ENCODE measurements at regions not wholly inside any gene's neighbourhood (a gene's known extent, or its start where the extent isn't known, plus 50 kb on each side); places are given as distances from the start of the nearest gene placed in this dataset.

GRCh38 chr3:194069421-194070219 is 66.3 kb upstream of the HES1 start:
- peak overlapping the region; percentile 65 for H3K4me3 ChIP-seq (ENCODE audit: low read depth, low read length)

GRCh38 chr3:194070220-194070633 is 65.7 kb upstream of the HES1 start:
- Histone ChIP-seq H3K27ac (peak overlapping the region; percentile 91), H2AFZ (peak overlapping the region; percentile 97), H3K4me1 (peaks cover 11% of the 10 kb centered on the region), H3K9ac (peak overlapping the region; percentile 17), H3K79me2 (no peaks in the 10 kb centered on the region), H3K27me3 (ENCODE audit: control insufficient read depth, insufficient read depth, low read length) (no peaks in the 10 kb centered on the region), H3K9me3 (ENCODE audit: control insufficient read depth, low read length) (no peaks in the 10 kb centered on the region), H3K36me3 (ENCODE audit: control insufficient read depth, insufficient read depth, low read length) (no peaks in the 10 kb centered on the region), H3K4me2 (ENCODE audit: low read length) (peak overlapping the region; percentile 76), H3K4me3 (ENCODE audit: low read depth, low read length) (peak overlapping the region; percentile 65)
- no peak for TF ChIP-seq CTCF (IDR thresholded peaks at IDR 0.05)

More at GRCh38 chr3:194069421-194070219, 66.3 kb upstream of the HES1 start:
- Histone ChIP-seq H3K79me2 (no peaks in the 10 kb centered on the region), H3K9me3 (ENCODE audit: control insufficient read depth, low read length) (no peaks in the 10 kb centered on the region), H3K36me3 (ENCODE audit: control insufficient read depth, insufficient read depth, low read length) (no peaks in the 10 kb centered on the region), H3K9ac (no peak overlapping the region), H3K27ac (no peak overlapping the region), H2AFZ (no peak overlapping the region), H3K4me1 (peaks cover 11% of the 10 kb centered on the region), H3K4me2 (ENCODE audit: low read length) (peak overlapping the region; percentile 76), H3K27me3 (ENCODE audit: control insufficient read depth, insufficient read depth, low read length) (no peaks in the 10 kb centered on the region)
- TF ChIP-seq CTCF (IDR thresholded peaks at IDR 0.05): no peak

- Histone ChIP-seq H3K36me3 (ENCODE audit: control insufficient read depth, insufficient read depth, low read length) (no peaks in the 10 kb centered on the region), H3K79me2 (no peaks in the 10 kb centered on the region), H3K4me3 (ENCODE audit: low read depth, low read length) (peak overlapping the region; percentile 65), H3K9me3 (ENCODE audit: control insufficient read depth, low read length) (no peaks in the 10 kb centered on the region), H3K9ac (peak overlapping the region; percentile 17), H3K4me1 (peaks cover 11% of the 10 kb centered on the region), H3K27me3 (ENCODE audit: control insufficient read depth, insufficient read depth, low read length) (no peaks in the 10 kb centered on the region), H3K27ac (peak overlapping the region; percentile 91), H3K4me2 (ENCODE audit: low read length) (peak overlapping the region; percentile 85), H2AFZ (peak overlapping the region; percentile 97)
- TF ChIP-seq CTCF (IDR thresholded peaks at IDR 0.05): no peak
Measured at GRCh38 chr3:194070634-194071409, 65.1 kb upstream of the HES1 start.

GRCh38 chr3:194072097-194072428 is 63.9 kb upstream of the HES1 start:
- no peak overlapping the region for H3K9ac ChIP-seq
- H2AFZ ChIP-seq: no peak overlapping the region
- no peaks in the 10 kb centered on the region for H3K36me3 ChIP-seq (ENCODE audit: control insufficient read depth, insufficient read depth, low read length)
- no peaks in the 10 kb centered on the region for H3K79me2 ChIP-seq
- H3K9me3 ChIP-seq (ENCODE audit: control insufficient read depth, low read length): no peaks in the 10 kb centered on the region
- H3K27me3 ChIP-seq (ENCODE audit: control insufficient read depth, insufficient read depth, low read length): no peaks in the 10 kb centered on the region
- H3K4me2 ChIP-seq (ENCODE audit: low read length): no peak overlapping the region
- TF ChIP-seq CTCF (IDR thresholded peaks at IDR 0.05): no peak
- no peak overlapping the region for H3K27ac ChIP-seq
- peaks cover 11% of the 10 kb centered on the region for H3K4me1 ChIP-seq
- no peak overlapping the region for H3K4me3 ChIP-seq (ENCODE audit: low read depth, low read length)
